ENCODE measurements at regions not wholly inside any gene's neighbourhood (a gene's known extent, or its start where the extent isn't known, plus 50 kb on each side); places are given as distances from the start of the nearest gene placed in this dataset.

- DNase-seq = no peak
- H3K4me1 ChIP-seq = no peaks in the 10 kb centered on the region
- intact Hi-C loops (cut with DNase I) = no loop called here
- no peaks in the 10 kb centered on the region for H3K27me3 ChIP-seq
- H3K9me3 ChIP-seq = no peaks in the 10 kb centered on the region
- no peaks in the 10 kb centered on the region for H3K36me3 ChIP-seq
- WGBS, 2 donors = 89 to 93% methylated on average over 4 of the region's 4 CpGs
- H3K4me3 ChIP-seq = no peak overlapping the region
- no peak overlapping the region for H3K27ac ChIP-seq
- TF ChIP-seq, protein P1, sequence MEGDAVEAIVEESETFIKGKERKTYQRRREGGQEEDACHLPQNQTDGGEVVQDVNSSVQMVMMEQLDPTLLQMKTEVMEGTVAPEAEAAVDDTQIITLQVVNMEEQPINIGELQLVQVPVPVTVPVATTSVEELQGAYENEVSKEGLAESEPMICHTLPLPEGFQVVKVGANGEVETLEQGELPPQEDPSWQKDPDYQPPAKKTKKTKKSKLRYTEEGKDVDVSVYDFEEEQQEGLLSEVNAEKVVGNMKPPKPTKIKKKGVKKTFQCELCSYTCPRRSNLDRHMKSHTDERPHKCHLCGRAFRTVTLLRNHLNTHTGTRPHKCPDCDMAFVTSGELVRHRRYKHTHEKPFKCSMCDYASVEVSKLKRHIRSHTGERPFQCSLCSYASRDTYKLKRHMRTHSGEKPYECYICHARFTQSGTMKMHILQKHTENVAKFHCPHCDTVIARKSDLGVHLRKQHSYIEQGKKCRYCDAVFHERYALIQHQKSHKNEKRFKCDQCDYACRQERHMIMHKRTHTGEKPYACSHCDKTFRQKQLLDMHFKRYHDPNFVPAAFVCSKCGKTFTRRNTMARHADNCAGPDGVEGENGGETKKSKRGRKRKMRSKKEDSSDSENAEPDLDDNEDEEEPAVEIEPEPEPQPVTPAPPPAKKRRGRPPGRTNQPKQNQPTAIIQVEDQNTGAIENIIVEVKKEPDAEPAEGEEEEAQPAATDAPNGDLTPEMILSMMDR (IDR thresholded peaks at IDR 0.05) = no peak
- TF ChIP-seq POLR2AphosphoS5 (IDR thresholded peaks at IDR 0.05) = no peak
- no peak for TF ChIP-seq EP300 (IDR thresholded peaks at IDR 0.05)
- TF ChIP-seq POLR2A (IDR thresholded peaks at IDR 0.05) = no peak
These were observed 493.4 kb upstream of the FSIP2 start for GRCh38 chr2:185245216-185245615.

GRCh38 chr2:185245806-185246205 is 492.8 kb upstream of the FSIP2 start:
- no peaks in the 10 kb centered on the region for H3K9me3 ChIP-seq
- no peak for DNase-seq
- WGBS, 2 donors = 74 to 89% methylated on average over 1 of the region's 1 CpG

GRCh38 chr2:185246717-185247116 is 491.9 kb upstream of the FSIP2 start:
- DNase-seq = no peak
- H3K27ac ChIP-seq = no peak overlapping the region
- H3K9me3 ChIP-seq = no peaks in the 10 kb centered on the region
- H3K4me1 ChIP-seq = no peaks in the 10 kb centered on the region
- no peaks in the 10 kb centered on the region for H3K36me3 ChIP-seq
- no peak for TF ChIP-seq POLR2A (IDR thresholded peaks at IDR 0.05)
- H3K4me3 ChIP-seq = no peak overlapping the region
- H3K27me3 ChIP-seq = no peaks in the 10 kb centered on the region
- intact Hi-C loops (cut with DNase I) = no loop called here

More at GRCh38 chr2:185245806-185246205, 492.8 kb upstream of the FSIP2 start:
- no peaks in the 10 kb centered on the region for H3K36me3 ChIP-seq
- H3K27ac ChIP-seq = no peak overlapping the region
- TF ChIP-seq POLR2A (IDR thresholded peaks at IDR 0.05) = no peak
- TF ChIP-seq, protein P1 (IDR thresholded peaks at IDR 0.05) = no peak
- TF ChIP-seq EP300 (IDR thresholded peaks at IDR 0.05) = no peak
- TF ChIP-seq POLR2AphosphoS5 (IDR thresholded peaks at IDR 0.05) = no peak
- H3K4me3 ChIP-seq = no peak overlapping the region
- intact Hi-C loops (cut with DNase I) = no loop called here
- H3K27me3 ChIP-seq = no peaks in the 10 kb centered on the region
- H3K4me1 ChIP-seq = no peaks in the 10 kb centered on the region

- intact Hi-C loops (cut with DNase I) = no loop called here
These were observed 483.0 kb upstream of the FSIP2 start for GRCh38 chr2:185255566-185255965.

DNA sequence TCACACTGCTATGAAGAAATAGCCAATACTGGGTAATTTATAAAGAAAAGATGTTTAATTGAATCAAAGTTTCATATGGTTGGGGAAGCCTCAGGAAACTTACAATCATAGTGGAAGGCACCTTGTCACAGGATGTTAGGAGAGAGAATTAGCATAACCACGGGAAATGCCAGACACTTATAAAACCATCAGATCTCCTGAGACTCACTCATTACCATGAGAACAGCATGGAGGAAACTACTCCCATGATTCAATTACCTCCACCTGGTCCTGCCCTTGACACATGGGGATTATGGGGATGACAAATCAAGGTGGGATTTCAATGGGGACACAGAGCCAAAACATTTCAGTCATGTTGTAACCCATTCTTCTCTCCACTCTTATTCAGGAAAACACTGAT is 472.9 kb upstream of the FSIP2 start:
- no peak for DNase-seq
- Histone ChIP-seq H3K27me3 (no peaks in the 10 kb centered on the region), H3K4me3 (no peak overlapping the region), H3K9me3 (no peaks in the 10 kb centered on the region), H3K36me3 (no peaks in the 10 kb centered on the region), H3K27ac (no peak overlapping the region), H3K4me1 (no peaks in the 10 kb centered on the region)
- intact Hi-C loops (cut with DNase I) = no loop called here
- TF ChIP-seq, protein P1 (IDR thresholded peaks at IDR 0.05) = no peak
- WGBS, 2 donors = 47 to 64% methylated on average over 1 of the region's 1 CpG

More at GRCh38 chr2:185255566-185255965, 483.0 kb upstream of the FSIP2 start:
- no peak overlapping the region for H3K27ac ChIP-seq
- H3K4me1 ChIP-seq = no peaks in the 10 kb centered on the region
- no peak overlapping the region for H3K4me3 ChIP-seq
- 10 to 48% methylated on average over 1 of the region's 1 CpG for WGBS, 2 donors
- H3K27me3 ChIP-seq = no peaks in the 10 kb centered on the region
- TF ChIP-seq POLR2AphosphoS5 (IDR thresholded peaks at IDR 0.05) (no peak), POLR2A (IDR thresholded peaks at IDR 0.05) (no peak), EP300 (IDR thresholded peaks at IDR 0.05) (no peak)
- TF ChIP-seq, protein P1 (IDR thresholded peaks at IDR 0.05) = no peak
- DNase-seq = no peak
- H3K9me3 ChIP-seq = no peaks in the 10 kb centered on the region
- H3K36me3 ChIP-seq = no peaks in the 10 kb centered on the region
